Stimulated activated CD4-positive, alpha-beta T cell treated with anti-CD3 and anti-CD28 coated beads, Interleukin-1b, Interleukin-23, amount 100 ng/mL, for 48 hours (primary cell): ENCODE measurements at regions not wholly inside any gene's neighbourhood (a gene's known extent, or its start where the extent isn't known, plus 50 kb on each side); places are given as distances from the start of the nearest gene placed in this dataset.
"Not testable (repeated sequence)": the region's sequence is repeated elsewhere in the genome, so short reads cannot be mapped to it uniquely, and the experiment has no call there.

Experiments used
- DNase-seq: peaks from one replicate; pipeline ENCODE4 v3.0.0-alpha.2; 2020

GRCh38 chr17:52504081-52504480, 345.6 kb upstream of the CA10 start:
- DNase-seq: no peak

- DNase-seq: no peak
Observed at GRCh38 chr17:52495646-52496045, 337.1 kb upstream of the CA10 start.

DNA sequence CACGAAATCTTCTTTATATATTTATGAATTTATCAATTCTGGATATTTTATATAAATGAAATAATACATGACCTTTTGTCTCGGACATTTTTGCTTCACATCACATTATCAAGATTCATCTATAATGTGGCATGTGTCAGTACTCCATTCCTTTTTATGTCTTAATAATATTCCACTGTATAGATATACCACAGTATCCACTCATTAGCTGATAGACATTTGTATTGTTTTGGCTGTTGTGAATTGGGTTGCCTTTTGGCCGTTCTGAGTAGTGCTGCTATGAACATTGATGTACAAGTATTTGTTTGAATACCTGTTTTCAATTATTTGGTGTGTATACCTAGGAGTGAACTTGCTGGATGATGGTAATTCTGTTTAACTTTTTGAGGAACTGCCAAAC, 323.8 kb upstream of the CA10 start:
- DNase-seq: no peak

- no peak for DNase-seq
Observed at GRCh38 chr17:52477824-52478699, 319.5 kb upstream of the CA10 start.

- DNase-seq: no peak
Observed at GRCh38 chr17:52476638-52477313, 318.3 kb upstream of the CA10 start.

- DNase-seq: no peak
Observed at GRCh38 chr17:52470553-52470952, 312.0 kb upstream of the CA10 start.

DNA sequence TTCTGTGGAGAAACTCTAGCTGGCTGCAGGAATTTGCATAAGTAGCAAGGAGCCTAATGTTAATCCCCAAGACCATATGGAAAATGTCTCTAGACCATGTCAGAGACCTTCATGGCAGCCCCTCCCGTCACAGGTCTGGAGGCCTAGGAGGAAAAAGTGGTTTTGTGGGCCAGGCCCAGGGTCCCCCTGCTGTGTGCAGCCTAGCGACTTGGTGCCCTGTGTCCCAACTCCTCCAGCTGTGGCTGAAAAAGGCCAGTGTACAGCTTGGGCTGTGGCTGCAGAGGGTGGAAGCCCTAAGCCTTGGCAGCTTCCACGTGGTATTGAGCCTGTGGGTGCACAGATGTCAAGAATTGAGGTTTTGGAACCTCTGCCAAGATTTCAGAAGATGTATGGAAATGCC, 306.9 kb upstream of the CA10 start:
- DNase-seq: no peak

DNA sequence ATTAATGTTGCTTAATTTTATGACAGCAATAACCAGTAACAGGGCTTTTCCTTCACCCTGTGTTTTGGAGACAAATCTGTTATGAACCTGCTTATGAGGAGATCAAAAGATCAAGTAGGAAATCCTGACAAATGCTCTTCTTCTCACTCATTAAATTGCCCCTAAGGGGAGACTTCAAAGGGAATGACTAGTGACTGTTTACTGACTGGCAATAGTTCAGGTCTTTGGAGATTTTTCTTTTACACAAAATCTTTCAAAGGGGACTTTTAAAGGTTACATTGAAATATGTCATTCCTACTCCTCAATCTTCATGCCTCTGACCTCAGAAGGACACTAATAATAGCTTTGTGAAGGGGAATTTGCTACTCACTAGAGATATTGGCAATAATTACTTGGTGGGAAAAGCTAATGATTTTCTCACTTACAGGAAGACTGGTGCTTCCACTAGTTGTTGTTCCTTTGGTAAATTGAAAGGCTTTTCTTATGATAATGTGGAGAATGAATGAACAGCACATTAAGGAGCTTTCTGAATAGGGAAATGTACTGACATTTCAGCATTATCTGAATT, 292.9 kb upstream of the CA10 start:
- no peak for DNase-seq

GRCh38 chr17:52442350-52442749, 283.8 kb upstream of the CA10 start:
- DNase-seq: no peak

- DNase-seq: no peak
Observed at GRCh38 chr17:52420555-52421078, 262.1 kb upstream of the CA10 start.

DNA sequence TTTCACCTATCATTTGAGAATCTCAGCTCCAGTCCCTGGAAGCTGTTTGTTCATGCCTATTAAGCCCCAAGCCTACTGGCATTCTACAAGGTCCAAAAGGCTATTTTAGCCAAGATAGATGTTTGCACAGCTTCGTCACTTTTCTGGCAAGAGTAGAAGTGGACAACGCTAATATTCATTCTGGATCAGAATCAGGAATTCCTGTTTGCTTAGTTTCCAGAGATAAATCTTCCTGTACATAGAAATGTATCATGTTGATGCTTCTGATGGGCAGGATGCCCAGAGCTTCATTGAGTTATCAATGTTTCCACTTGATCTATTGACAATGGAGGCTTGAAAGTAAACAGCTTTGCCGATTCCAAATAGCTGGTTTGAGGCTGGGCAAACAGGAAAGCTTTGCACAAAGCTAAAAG, 260.7 kb upstream of the CA10 start:
- no peak for DNase-seq

DNA sequence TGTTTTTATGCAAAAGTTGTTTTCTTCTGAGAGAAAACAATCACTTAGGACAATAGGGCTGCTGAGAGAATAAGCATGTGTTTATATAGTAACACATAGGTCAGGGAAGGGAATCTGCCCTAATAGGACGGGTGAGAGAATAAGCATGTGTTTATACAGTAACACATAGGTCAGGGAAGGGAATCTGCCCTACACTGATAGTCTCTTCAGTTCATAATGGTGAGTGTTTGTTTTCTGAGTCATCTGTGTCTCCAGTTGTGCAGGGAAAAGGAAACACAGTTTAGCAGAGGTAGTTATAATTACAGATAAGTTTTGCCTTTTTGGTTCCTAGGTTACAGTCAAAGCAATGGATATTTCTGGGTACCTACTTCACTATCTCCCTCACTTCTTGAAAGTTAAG, 252.3 kb upstream of the CA10 start:
- no peak for DNase-seq

GRCh38 chr17:52409222-52409621, 250.7 kb upstream of the CA10 start:
- DNase-seq: not testable (repeated sequence)

DNA sequence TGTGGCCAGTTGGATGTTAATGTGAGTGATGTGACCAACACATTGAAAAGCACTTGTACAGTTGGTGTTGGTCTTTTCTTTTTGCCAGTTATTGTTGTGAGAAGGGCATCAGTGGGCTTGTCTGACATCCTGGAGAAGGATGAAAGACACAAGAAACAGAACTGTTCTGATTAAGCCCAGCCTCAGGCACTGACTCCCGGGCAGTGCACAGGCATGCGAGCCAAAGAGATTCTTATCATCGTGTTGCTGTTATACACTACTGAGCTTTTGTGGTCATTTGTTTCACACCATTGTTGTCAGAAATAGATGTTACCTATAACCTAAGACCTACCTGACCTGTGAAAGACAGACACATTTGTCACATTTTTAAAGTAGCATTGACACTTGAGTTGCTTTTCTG, 236.8 kb upstream of the CA10 start:
- DNase-seq: no peak

- DNase-seq: no peak
Observed at GRCh38 chr17:52390422-52390821, 231.9 kb upstream of the CA10 start.

GRCh38 chr17:52389632-52390031, 231.1 kb upstream of the CA10 start:
- DNase-seq: no peak

DNA sequence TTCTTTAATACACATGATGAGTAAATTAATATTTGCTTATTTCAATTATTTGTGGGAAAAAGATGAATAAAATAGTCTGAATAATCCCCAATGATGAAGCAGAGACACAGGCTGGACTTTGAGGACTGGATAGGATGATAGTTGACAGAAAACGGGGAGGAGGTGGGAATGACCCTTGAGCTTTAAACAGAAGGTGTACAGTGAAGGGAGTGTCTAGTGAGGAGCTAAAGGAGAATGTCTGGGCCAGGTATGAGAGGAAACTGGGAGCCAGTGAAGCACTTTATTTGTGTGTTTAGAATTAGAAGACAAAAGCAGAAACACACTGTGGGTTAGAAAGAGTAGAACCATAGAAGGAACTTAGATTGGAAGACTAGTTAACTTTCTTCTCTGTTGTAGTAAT, 230.4 kb upstream of the CA10 start:
- no peak for DNase-seq

GRCh38 chr17:52384695-52385094, 226.2 kb upstream of the CA10 start:
- DNase-seq: no peak

DNA sequence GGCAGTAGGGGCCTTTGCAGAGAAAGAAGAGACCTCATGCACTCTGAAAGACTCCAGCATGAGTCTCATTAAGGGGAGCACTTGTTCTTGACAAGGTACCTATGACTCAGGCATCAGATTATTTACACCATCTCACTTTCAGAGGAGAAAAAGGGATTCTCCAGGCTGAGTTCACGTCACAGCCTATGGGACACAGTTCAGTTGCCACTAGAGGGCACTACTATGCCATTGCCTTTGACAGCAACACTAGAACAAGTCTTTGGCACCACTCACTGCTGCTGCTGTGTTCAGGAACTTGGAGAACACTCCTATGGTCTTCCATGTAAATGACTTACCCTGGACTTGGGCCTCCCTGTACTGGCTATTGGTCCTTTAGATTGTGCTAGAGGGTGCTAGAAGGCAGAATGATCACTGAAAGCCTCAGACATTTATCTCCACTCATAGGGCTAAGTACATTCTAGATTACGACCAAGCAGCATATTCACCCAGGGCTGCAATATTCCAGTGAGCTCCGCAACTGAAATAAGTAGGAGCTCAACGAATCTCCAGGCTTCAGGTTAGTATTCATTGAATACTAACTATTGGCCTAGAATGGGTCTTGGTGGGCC, 225.1 kb upstream of the CA10 start:
- DNase-seq: peak; percentile 13

DNA sequence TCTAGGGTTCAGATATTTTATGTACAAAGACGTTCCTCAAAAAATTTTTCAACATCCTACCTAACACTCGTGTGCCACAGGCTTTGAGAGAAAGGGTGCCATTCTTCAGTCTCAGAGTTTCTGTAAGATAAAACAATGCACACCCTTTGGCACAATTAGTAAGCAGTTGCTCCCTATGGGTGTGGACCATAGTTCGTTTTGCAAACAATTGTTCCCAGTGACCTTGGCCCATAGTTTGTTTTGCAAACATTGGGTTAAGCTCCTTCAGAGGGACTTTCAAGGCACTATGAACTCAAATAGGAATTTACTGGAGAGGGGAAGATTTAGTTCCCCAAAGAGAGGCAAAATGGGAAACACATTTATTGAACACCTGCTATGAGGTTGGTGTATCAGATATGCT, 220.3 kb upstream of the CA10 start:
- no peak for DNase-seq

- no peak for DNase-seq
Observed at GRCh38 chr17:52376137-52376536, 217.6 kb upstream of the CA10 start.

- no peak for DNase-seq
Observed at GRCh38 chr17:52368886-52369285, 210.4 kb upstream of the CA10 start.

- no peak for DNase-seq
Observed at GRCh38 chr17:52357854-52358253, 199.3 kb upstream of the CA10 start.
